Lower leg skin (tissue), 3 donors: ENCODE measurements at regions not wholly inside any gene's neighbourhood (a gene's known extent, or its start where the extent isn't known, plus 50 kb on each side); places are given as distances from the start of the nearest gene placed in this dataset.
"Not testable (repeated sequence)": the region's sequence is repeated elsewhere in the genome, so short reads cannot be mapped to it uniquely, and the experiment has no call there.

Experiments used
- POLR2A ChIP-seq, 2 donors: fragments of 450-650 bp; IDR thresholded peaks; one replicate each; pipeline ENCODE4 v1.6.1; 2016 to 2017; ENCODE audit warnings: antibody characterized with exemption in 2 of 2, mild to moderate bottlenecking in 1 of 2, moderate library complexity in 1 of 2
- TF ChIP-seq, protein P1 (sequence below), 3 donors: fragments of 450-650 bp; IDR thresholded peaks; one replicate each; pipeline ENCODE4 v1.5.1; 2016; ENCODE audit warnings: antibody characterized with exemption in 3 of 3, mild to moderate bottlenecking in 3 of 3, moderate library complexity in 2 of 3

DNA sequence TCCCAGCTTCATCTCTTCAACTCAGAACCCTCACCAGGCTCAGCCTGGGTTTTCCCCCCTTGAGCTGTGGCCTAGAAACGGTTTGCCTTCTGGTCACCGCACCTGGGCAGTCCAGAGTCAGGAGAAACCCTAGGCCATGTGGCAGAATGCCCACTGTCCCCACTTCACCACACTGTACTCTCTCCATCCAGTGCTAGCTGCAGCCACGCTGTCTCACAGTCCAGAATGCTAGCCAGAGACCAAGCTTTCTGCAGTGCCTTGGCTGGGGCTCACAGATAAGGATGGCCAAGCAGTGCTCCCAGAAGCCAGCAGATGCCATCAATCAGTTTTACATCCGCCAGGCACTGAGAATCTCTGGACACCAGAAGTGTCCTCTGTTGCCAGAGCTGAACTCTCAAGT lies 3943.8 kb upstream of the OR11H1 start:
- TF ChIP-seq, protein P1, sequence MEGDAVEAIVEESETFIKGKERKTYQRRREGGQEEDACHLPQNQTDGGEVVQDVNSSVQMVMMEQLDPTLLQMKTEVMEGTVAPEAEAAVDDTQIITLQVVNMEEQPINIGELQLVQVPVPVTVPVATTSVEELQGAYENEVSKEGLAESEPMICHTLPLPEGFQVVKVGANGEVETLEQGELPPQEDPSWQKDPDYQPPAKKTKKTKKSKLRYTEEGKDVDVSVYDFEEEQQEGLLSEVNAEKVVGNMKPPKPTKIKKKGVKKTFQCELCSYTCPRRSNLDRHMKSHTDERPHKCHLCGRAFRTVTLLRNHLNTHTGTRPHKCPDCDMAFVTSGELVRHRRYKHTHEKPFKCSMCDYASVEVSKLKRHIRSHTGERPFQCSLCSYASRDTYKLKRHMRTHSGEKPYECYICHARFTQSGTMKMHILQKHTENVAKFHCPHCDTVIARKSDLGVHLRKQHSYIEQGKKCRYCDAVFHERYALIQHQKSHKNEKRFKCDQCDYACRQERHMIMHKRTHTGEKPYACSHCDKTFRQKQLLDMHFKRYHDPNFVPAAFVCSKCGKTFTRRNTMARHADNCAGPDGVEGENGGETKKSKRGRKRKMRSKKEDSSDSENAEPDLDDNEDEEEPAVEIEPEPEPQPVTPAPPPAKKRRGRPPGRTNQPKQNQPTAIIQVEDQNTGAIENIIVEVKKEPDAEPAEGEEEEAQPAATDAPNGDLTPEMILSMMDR (IDR thresholded peaks at IDR 0.05), result not testable (repeated sequence)
- not testable (repeated sequence) for TF ChIP-seq POLR2A (IDR thresholded peaks at IDR 0.05)
